Neural cell (in vitro differentiated cells): ENCODE measurements at regions not wholly inside any gene's neighbourhood (a gene's known extent, or its start where the extent isn't known, plus 50 kb on each side); places are given as distances from the start of the nearest gene placed in this dataset.

Experiments
- H2AFZ ChIP-seq: fragments of 200-600, 300-800 bp; sonication (generic), shearing (Covaris generic); 2 replicates; pipeline ENCODE4 v1.6.0; 2014; ENCODE audit warnings: low read depth, mild to moderate bottlenecking, antibody characterized with exemption, low read length, moderate library complexity
- H3F3A ChIP-seq: fragments of 200-600 bp; shearing (Covaris generic); 2 replicates; pipeline ENCODE4 v1.6.1; 2016; ENCODE audit warnings: mild to moderate bottlenecking, moderate library complexity, mixed read lengths, antibody characterized with exemption, low read length; ENCODE audit not compliant: insufficient read depth, poor library complexity, severe bottlenecking
- H3K27ac ChIP-seq: fragments of 200-600, 300-800 bp; sonication (generic), shearing (Covaris generic); 2 replicates; pipeline ENCODE4 v1.5.1; 2014; ENCODE audit warnings: mild to moderate bottlenecking, low read length, moderate library complexity
- H3K27me3 ChIP-seq: fragments of 300-800, 200-600 bp; sonication (generic), shearing (Covaris generic); 2 replicates; pipeline ENCODE4 v1.6.0; 2014; ENCODE audit warnings: mild to moderate bottlenecking, low read depth, low read length, moderate library complexity; ENCODE audit not compliant: insufficient read depth
- H3K36me3 ChIP-seq: fragments of 300-800, 200-600 bp; sonication (generic), shearing (Covaris generic); 2 replicates; pipeline ENCODE4 v1.5.1; 2014; ENCODE audit warnings: mild to moderate bottlenecking, antibody characterized with exemption, low read length, moderate library complexity; ENCODE audit not compliant: insufficient read depth
- H3K4me2 ChIP-seq: fragments of 300-800, 200-600 bp; sonication (generic), shearing (Covaris generic); 2 replicates; pipeline ENCODE4 v1.6.0; 2014; ENCODE audit warnings: mild to moderate bottlenecking, low read length
- H3K4me3 ChIP-seq: fragments of 300-800, 200-600 bp; sonication (generic), shearing (Covaris generic); 2 replicates; pipeline ENCODE4 v1.5.1; 2014; ENCODE audit warnings: mild to moderate bottlenecking, low read length, moderate library complexity
- H3K79me2 ChIP-seq: fragments of 200-600 bp; shearing (Covaris generic); replicated peaks from 2 replicates; pipeline ENCODE4 v1.6.0; 2014; ENCODE audit warnings: mild to moderate bottlenecking, low read length, moderate library complexity; ENCODE audit not compliant: insufficient read depth
- H3K9ac ChIP-seq: fragments of 300-800, 200-600 bp; sonication (generic), shearing (Covaris generic); 2 replicates; pipeline ENCODE4 v1.6.1; 2016; ENCODE audit warnings: mild to moderate bottlenecking, low read length, mixed read lengths
- H3K9me2 ChIP-seq: fragments of 200-600 bp; shearing (Covaris generic); 2 replicates; pipeline ENCODE4 v1.6.1; 2016; ENCODE audit warnings: mild to moderate bottlenecking, low read length, mixed read lengths; ENCODE audit not compliant: insufficient read depth
- H3K9me3 ChIP-seq: fragments of 200-600, 300-800 bp; sonication (generic), shearing (Covaris generic); 2 replicates; pipeline ENCODE4 v1.6.1; 2016; ENCODE audit warnings: mild to moderate bottlenecking, mixed run types, low read length, moderate library complexity, mixed read lengths
- H4K20me1 ChIP-seq: fragments of 200-600 bp; shearing (Covaris generic); 2 replicates; pipeline ENCODE4 v1.6.1; 2016; ENCODE audit warnings: mild to moderate bottlenecking, mixed run types; ENCODE audit not compliant: insufficient read depth
- EP300 ChIP-seq: fragments of 450-650 bp; conservative IDR thresholded peaks from 2 replicates; pipeline ENCODE4 v1.6.1; 2014; ENCODE audit warnings: antibody characterized with exemption, mild to moderate bottlenecking, moderate library complexity; ENCODE audit not compliant: poor library complexity, severe bottlenecking
- EZH2 ChIP-seq: fragments of 200-600, 300-800 bp; shearing (Covaris generic), sonication (generic); IDR thresholded peaks from 2 replicates; pipeline ENCODE4 v1.6.1; 2014; ENCODE audit warnings: antibody characterized with exemption, low read length, borderline replicate concordance, mild to moderate bottlenecking; ENCODE audit not compliant: insufficient read depth, poor library complexity, severe bottlenecking
- MXI1 ChIP-seq: fragments of 450-650 bp; conservative IDR thresholded peaks from 2 replicates; pipeline ENCODE4 v1.6.1; 2014; ENCODE audit warnings: antibody characterized with exemption, mild to moderate bottlenecking; ENCODE audit not compliant: poor library complexity, severe bottlenecking
- POLR2AphosphoS5 ChIP-seq: IDR thresholded peaks from 2 replicates; pipeline ENCODE4 v1.6.1; 2012
- RAD21 ChIP-seq: fragments of 450-650 bp; conservative IDR thresholded peaks from 2 replicates; pipeline ENCODE4 v1.6.1; 2014; ENCODE audit warnings: antibody characterized with exemption, mild to moderate bottlenecking, moderate library complexity
- SMC3 ChIP-seq: fragments of 450-650 bp; conservative IDR thresholded peaks from 2 replicates; pipeline ENCODE4 v1.6.1; 2014; ENCODE audit warnings: antibody characterized with exemption, mild to moderate bottlenecking, moderate library complexity; ENCODE audit not compliant: poor library complexity
- TAF1 ChIP-seq: IDR thresholded peaks from 2 replicates; pipeline ENCODE4 v1.6.1; 2012; ENCODE audit warnings: low read depth
- TF ChIP-seq, protein P1 (sequence below): fragments of 450-650 bp; IDR thresholded peaks from 2 replicates; pipeline ENCODE4 v1.5.1; 2014; ENCODE audit warnings: antibody characterized with exemption, mild to moderate bottlenecking, moderate library complexity; ENCODE audit not compliant: poor library complexity, severe bottlenecking
- TF ChIP-seq, protein P2 (sequence below): IDR thresholded peaks from 2 replicates; pipeline ENCODE4 v1.6.1; 2012; ENCODE audit warnings: borderline replicate concordance

DNA sequence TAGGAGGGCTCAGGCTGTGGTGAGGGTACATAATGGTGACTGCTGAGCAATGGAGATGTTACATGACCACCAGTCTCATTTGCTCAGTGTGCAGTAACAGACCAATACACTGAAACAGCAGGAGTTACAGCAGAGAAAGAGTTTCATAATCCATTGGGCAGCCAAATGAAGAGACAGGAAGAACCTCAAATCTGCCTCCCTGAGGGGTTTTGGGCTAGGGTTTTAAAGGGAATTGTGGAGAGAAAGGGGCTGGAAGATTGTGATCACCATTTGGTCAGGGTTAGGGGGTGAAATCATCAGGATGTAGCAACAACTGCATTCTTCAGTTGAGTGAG is 838.3 kb downstream of the GRID1 start:
- no peaks in the 10 kb centered on the region for H3K79me2 ChIP-seq
- H3K4me3 ChIP-seq = no peak overlapping the region
- H3K9me3 ChIP-seq = no peaks in the 10 kb centered on the region
- H3K9me2 ChIP-seq = no peaks in the 10 kb centered on the region
- H3K27me3 ChIP-seq = no peaks in the 10 kb centered on the region
- no peak overlapping the region for H3K27ac ChIP-seq
- no peak overlapping the region for H2AFZ ChIP-seq
- no peak overlapping the region for H3K4me2 ChIP-seq
- H3F3A ChIP-seq = no peaks in the 10 kb centered on the region
- no peaks in the 10 kb centered on the region for H4K20me1 ChIP-seq
- no peak overlapping the region for H3K9ac ChIP-seq
- TF ChIP-seq MXI1 (no peak), TAF1 (no peak), SMC3 (no peak), EP300 (no peak), RAD21 (no peak), EZH2 (no peak), POLR2AphosphoS5 (no peak)
- TF ChIP-seq, protein P1, sequence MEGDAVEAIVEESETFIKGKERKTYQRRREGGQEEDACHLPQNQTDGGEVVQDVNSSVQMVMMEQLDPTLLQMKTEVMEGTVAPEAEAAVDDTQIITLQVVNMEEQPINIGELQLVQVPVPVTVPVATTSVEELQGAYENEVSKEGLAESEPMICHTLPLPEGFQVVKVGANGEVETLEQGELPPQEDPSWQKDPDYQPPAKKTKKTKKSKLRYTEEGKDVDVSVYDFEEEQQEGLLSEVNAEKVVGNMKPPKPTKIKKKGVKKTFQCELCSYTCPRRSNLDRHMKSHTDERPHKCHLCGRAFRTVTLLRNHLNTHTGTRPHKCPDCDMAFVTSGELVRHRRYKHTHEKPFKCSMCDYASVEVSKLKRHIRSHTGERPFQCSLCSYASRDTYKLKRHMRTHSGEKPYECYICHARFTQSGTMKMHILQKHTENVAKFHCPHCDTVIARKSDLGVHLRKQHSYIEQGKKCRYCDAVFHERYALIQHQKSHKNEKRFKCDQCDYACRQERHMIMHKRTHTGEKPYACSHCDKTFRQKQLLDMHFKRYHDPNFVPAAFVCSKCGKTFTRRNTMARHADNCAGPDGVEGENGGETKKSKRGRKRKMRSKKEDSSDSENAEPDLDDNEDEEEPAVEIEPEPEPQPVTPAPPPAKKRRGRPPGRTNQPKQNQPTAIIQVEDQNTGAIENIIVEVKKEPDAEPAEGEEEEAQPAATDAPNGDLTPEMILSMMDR = no peak
- TF ChIP-seq, protein P2, sequence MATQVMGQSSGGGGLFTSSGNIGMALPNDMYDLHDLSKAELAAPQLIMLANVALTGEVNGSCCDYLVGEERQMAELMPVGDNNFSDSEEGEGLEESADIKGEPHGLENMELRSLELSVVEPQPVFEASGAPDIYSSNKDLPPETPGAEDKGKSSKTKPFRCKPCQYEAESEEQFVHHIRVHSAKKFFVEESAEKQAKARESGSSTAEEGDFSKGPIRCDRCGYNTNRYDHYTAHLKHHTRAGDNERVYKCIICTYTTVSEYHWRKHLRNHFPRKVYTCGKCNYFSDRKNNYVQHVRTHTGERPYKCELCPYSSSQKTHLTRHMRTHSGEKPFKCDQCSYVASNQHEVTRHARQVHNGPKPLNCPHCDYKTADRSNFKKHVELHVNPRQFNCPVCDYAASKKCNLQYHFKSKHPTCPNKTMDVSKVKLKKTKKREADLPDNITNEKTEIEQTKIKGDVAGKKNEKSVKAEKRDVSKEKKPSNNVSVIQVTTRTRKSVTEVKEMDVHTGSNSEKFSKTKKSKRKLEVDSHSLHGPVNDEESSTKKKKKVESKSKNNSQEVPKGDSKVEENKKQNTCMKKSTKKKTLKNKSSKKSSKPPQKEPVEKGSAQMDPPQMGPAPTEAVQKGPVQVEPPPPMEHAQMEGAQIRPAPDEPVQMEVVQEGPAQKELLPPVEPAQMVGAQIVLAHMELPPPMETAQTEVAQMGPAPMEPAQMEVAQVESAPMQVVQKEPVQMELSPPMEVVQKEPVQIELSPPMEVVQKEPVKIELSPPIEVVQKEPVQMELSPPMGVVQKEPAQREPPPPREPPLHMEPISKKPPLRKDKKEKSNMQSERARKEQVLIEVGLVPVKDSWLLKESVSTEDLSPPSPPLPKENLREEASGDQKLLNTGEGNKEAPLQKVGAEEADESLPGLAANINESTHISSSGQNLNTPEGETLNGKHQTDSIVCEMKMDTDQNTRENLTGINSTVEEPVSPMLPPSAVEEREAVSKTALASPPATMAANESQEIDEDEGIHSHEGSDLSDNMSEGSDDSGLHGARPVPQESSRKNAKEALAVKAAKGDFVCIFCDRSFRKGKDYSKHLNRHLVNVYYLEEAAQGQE = no peak
- H3K36me3 ChIP-seq = no peaks in the 10 kb centered on the region

DNA sequence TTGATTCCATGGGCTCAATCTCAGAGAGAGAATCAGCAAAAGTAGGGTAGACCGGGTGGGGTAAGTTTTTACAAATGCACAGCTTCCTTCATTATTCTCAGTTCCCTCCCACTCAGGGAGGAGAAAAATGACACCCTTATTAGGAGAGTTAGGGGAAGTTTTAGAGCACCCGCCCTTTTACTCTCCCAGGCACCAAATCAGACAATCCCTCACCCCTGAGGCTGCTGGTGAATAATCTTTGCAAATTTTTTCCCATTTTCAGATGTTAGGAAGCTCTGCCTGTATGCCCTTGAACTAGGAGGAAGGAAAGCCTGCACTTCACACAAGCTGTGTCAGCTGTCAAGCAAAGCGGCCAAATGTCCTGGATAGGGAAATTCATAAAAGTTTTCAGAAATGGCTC is 834.9 kb downstream of the GRID1 start:
- Histone ChIP-seq H3F3A (no peaks in the 10 kb centered on the region), H3K79me2 (no peaks in the 10 kb centered on the region), H3K27ac (no peak overlapping the region), H3K4me2 (no peak overlapping the region), H3K27me3 (no peaks in the 10 kb centered on the region), H3K9me2 (no peaks in the 10 kb centered on the region), H2AFZ (no peak overlapping the region), H3K36me3 (no peaks in the 10 kb centered on the region), H4K20me1 (no peaks in the 10 kb centered on the region), H3K4me3 (no peak overlapping the region), H3K9me3 (no peaks in the 10 kb centered on the region), H3K9ac (no peak overlapping the region)
- no peak for TF ChIP-seq POLR2AphosphoS5
- TF ChIP-seq EZH2 = no peak
- TF ChIP-seq, protein P1 = no peak
- TF ChIP-seq RAD21 = no peak
- TF ChIP-seq, protein P2 = no peak
- no peak for TF ChIP-seq TAF1
- no peak for TF ChIP-seq SMC3
- no peak for TF ChIP-seq EP300
- no peak for TF ChIP-seq MXI1
